GM19395 (cell line): ENCODE measurements at regions not wholly inside any gene's neighbourhood (a gene's known extent, or its start where the extent isn't known, plus 50 kb on each side); places are given as distances from the start of the nearest gene placed in this dataset.
"Not testable (repeated sequence)": the region's sequence is repeated elsewhere in the genome, so short reads cannot be mapped to it uniquely, and the experiment has no call there.

Experiments
- ATAC-seq: cut with Tn5 transposase; IDR thresholded peaks from one replicate; pipeline ENCODE4 v1.9.1; 2021; ENCODE audit warnings: mild to moderate bottlenecking, moderate library complexity; ENCODE audit not compliant: unreplicated experiment

- no peak for ATAC-seq
Measured at GRCh38 chr5:40165789-40166728, 513.7 kb upstream of the PTGER4 start.

DNA sequence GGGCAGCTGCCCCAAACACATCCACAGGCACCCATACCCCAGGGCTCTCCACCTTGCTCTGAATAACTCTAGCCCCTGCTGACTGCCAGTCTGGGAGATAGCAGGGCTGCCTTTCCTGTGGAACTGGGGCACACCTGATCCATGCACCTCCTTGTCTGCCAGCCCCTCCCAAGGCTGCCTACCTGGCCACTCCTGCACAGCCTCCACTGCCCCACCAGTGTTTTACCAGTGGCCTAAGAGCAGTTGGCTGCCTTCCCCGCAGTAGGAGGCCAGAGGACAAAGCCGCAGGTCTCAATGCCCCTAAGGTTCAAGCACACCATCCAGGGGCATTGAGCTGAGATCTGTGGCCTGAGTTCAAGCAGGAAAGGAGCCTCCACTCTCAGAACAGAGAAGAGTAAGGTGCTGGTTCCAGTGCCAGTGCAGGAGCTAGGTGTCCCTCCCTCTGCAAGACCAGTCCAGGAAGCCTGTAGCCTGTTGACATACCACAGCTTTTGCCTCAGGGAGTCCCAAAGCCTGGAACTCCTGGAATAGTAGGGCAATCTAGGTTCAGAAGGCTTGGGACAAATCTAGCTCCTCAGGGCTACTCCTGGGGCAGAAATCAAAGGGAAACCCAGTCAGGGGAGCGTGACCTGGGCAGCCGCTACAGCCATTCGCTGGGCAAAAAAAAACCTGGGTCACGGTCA is 514.5 kb upstream of the PTGER4 start:
- ATAC-seq = no peak

- ATAC-seq = no peak
Measured at GRCh38 chr5:40160435-40160834, 519.3 kb upstream of the PTGER4 start.

DNA sequence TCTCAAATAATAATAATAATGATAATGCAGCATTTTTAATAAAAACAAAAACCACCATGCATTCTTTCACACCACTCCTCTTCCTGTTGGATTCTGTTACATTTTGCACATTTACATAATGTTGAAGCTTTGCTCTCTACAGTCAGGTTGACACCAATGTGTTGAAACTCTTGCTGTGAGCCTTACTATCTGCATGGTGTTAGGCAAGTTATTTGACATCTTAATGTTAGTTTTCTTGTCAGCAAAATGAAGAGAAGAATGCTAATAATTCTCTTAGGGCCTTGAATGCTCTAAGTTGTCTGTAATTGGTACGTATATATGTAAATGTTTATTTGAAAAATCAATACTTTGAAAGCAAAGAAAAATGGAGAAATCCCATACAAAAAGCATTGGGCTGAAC is 525.5 kb upstream of the PTGER4 start:
- ATAC-seq = no peak

GRCh38 chr5:40150896-40151295 is 528.8 kb upstream of the PTGER4 start:
- ATAC-seq = no peak

GRCh38 chr5:40141896-40142295 is 537.8 kb upstream of the PTGER4 start:
- no peak for ATAC-seq

DNA sequence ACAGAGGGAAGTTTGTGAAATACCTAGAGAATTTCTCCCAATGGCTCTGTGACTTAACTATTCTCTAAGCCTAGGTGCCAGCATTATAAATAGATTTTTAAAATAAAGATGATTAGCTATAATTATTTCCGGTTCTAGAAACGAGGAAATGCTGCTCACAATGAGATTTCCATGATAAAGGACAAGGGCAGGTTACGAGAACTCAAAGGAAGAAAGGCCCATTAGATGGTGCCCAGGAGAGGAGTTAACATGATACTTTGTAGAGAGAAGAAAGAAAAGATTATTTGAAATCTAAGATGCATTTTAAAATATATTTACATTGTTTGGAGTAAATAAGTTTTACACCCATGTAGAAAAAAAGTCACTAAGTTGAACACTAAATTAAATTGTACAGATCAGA is 538.3 kb upstream of the PTGER4 start:
- ATAC-seq = no peak

DNA sequence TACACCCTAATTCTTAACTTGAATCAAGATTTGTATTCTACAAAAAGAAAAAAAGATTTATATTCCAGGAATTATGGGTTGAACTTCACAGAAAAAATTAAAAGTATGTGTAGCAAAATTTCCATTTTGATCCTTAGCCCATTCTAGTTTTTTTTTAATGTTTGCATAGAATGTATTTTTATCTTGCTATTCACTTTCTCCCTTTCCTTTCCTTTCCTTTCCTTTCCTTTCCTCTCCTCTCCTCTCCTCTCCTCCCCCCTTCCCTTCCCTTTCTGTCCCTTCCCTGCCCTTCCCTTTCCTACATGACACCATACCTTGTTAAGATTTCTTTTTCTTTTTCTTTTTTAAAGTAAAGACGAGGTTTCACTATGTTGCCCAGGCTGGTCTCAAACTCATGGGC is 542.5 kb upstream of the PTGER4 start:
- no peak for ATAC-seq

DNA sequence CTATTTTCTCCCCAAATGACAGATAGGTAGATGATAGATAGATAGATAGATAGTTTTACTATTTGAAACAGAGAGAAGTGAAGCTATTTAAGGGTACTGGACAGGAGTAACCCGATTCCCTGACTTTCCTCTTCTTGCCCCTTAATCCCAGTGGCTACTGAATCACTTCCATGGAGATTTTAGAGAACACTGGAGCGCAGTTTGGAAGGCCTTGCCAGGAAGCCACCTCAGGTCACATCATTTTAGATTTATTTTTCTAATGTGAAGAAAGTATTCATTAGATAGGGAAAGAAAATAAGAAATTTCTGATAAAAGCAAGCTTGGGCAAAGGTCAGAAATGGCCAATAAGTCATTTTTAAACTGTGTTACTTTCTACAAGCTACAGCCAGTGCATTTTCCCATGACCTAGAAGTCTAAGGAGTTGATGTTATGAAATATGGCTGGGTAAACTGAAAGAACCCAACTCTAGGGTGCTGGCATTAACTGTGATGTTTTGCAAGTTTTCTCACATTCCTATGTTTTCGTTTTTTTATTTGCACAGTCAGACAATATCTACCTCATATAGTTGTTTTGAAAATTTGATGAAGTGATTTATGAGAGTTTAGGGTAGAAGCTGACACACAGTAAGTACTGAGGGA is 544.7 kb upstream of the PTGER4 start:
- no peak for ATAC-seq

GRCh38 chr5:40124367-40124766 is 555.3 kb upstream of the PTGER4 start:
- no peak for ATAC-seq

DNA sequence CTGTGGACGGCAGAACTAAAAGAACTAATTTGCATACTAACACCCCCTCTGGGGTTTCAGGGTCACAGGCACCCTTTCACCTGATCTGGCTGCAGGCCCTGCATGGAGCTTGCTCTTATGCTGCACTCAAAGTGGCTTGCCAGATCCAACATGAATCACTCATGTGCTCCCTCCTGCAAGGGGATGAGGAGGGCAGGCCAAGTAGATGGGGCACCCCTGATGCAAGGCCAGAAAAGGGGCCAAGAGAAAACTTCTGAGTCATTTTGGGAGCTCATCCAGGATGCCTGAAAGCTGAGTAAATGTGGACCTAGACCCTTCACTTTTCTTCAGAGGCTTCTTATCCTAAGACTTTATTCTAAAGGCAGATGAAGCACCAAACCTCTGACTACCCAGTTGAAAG is 558.5 kb upstream of the PTGER4 start:
- no peak for ATAC-seq

DNA sequence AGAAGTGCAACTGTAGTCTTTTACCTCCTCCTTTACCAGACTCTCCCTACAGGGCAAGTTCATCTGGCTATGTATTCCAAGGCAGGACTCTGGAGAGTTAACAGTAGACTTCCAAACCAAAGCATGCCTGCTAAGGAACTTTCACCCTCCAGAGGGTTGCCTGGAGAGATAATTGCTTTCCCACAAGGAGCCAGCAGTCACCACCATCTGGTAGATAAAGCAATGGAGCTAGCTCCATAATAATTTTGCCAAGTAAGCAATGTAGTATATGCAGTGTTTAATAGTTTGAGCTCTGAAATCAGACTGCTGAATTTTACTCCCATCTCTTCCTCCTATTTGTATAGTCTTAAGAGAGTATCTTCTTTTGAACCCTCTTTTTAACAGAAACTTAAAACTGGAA is 566.8 kb upstream of the PTGER4 start:
- ATAC-seq = no peak

- not testable (repeated sequence) for ATAC-seq
Measured at GRCh38 chr5:40111036-40111435, 568.7 kb upstream of the PTGER4 start.

- not testable (repeated sequence) for ATAC-seq
Measured at GRCh38 chr5:40108764-40109390, 570.8 kb upstream of the PTGER4 start.

DNA sequence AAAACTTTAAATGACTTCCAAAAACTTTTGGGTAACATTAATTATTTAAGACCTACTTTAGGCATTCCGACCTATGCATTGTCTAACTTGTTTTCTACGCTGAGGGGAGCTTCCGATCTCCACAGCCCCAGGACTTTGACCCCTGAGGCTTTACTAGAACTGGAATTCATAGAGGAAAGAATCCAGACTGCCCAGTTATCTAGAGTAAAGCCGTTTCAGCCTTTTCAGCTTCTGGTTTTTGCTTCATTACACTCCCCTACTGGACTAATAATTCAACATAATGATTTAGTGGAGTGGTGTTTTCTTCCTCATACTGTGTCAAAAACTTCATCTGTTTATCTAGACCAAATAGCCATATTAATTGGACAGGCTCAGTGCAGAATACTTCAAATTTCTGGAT is 571.9 kb upstream of the PTGER4 start:
- not testable (repeated sequence) for ATAC-seq

GRCh38 chr5:40106847-40107246 is 572.9 kb upstream of the PTGER4 start:
- ATAC-seq = no peak

GRCh38 chr5:40098313-40098712 is 581.4 kb upstream of the PTGER4 start:
- ATAC-seq = no peak

DNA sequence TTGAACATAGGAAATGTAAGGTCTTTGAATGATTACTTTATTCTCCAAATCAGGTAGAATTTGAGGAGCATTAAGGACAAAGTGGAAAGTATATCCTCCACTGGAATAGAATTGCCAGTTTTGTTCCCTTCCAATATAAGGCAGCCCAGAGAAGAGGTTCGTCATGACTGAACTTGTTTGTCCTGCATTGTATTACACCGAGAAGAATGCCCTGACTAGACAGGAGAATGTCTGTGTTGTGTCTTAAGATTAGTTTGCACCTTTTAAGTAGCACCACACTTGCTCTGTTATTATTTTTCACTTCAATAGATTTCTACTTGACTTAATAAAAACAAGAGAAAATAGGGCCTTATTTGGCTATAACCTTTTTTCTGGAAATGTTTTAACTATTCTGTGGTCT is 586.2 kb upstream of the PTGER4 start:
- no peak for ATAC-seq

GRCh38 chr5:40089269-40089668 is 590.4 kb upstream of the PTGER4 start:
- no peak for ATAC-seq

DNA sequence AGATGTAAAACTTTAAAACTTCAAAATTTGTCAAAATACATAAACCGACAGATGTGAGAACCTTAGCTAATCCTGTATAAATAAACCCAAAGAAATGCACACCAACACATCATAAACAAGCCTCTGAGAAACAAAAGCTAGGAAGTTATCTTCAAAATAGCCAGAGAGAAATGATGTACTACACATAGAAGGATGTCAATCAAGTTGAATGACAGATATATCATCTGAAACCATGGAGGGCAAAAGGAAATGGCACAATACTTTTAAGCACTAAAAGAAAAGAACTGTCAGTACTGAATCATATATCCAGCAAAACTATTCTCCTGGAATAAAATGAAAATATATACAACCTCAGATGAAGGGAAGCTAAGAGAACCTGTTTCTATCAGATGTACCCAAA is 595.1 kb upstream of the PTGER4 start:
- no peak for ATAC-seq

- no peak for ATAC-seq
Measured at GRCh38 chr5:40082313-40082712, 597.4 kb upstream of the PTGER4 start.
